ENCODE measurements at regions not wholly inside any gene's neighbourhood (a gene's known extent, or its start where the extent isn't known, plus 50 kb on each side); places are given as distances from the start of the nearest gene placed in this dataset.
A peak's percentile ranks its signal among the peaks of the same experiment; 100 is the strongest.

DNA sequence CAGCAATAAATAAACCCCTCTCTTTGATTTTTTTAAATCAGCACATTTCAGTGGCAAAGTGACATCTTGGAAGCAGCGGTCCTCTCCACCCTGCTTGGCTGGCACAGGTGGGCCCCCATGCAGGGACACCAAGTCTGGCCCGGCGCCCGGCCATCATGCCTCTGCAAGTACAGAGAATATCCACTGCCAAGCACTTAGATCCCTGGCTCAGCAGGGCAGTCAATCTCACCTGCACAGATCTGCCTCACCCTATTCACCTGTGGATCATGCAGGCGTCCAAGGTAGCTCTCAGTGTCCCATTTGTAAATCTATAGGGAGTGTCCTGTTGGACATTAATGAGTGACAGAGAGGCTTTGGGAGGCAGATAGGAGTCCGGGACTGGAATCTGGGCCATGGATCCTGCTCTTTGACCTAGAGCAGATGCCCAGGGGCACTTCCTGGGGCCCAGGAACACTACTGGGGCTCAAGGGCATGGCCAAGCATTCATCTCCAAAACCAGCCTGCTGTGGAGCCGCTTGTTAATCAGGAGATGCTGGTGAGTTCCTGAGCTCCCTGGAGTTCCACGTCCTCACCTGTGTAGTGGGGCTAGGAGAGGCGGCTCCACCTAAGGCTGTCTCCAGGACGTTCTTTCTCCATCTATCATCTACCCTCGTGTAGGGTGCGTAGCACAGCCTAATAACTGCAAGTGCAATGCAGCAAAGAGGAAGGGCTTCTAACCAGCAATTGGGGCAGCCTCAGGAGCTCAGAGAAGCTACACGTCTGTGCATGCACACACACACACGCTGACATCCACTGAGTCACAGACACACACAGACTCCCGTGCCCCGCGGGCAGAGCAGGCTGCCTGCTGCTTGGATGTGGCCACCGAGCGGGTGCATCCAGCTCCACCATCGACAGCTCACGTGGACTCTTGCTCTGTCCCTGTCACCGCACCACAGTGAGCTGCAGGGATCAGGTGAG is 123.6 kb downstream of the OAT start (continued):
- TF ChIP-seq HIC1 (tag by site-specific recombination; IDR thresholded peaks at IDR 0.05): no peak
- TF ChIP-seq PBX3 (CRISPR knock-in tag; IDR thresholded peaks at IDR 0.05): no peak
- TF ChIP-seq ZNF792 (tag by site-specific recombination; IDR thresholded peaks at IDR 0.05): no peak
- no peak for TF ChIP-seq ZNF610 (tag by site-specific recombination; IDR thresholded peaks at IDR 0.05; ENCODE audit: borderline replicate concordance)
- TF ChIP-seq ZBTB48 (tag by site-specific recombination; IDR thresholded peaks at IDR 0.05): no peak
- TF ChIP-seq ZNF488 (tag by site-specific recombination; IDR thresholded peaks at IDR 0.05): no peak
- no peak for TF ChIP-seq ZBTB1 (tag by site-specific recombination; IDR thresholded peaks at IDR 0.05)
- no peak for TF ChIP-seq ZNF19 (tag by site-specific recombination; IDR thresholded peaks at IDR 0.05; ENCODE audit: low read depth)
- no peak for TF ChIP-seq TSHZ1 (tag by site-specific recombination; IDR thresholded peaks at IDR 0.05; ENCODE audit: borderline replicate concordance)

GRCh38 chr10:124293616-124294449 is 124.9 kb downstream of the OAT start:
- Histone ChIP-seq H3K27ac (ENCODE audit: extremely low read depth, low read depth, low read length) (no peak overlapping the region), H3K4me1 (ENCODE audit: control insufficient read depth, insufficient read depth, low read length) (no peaks in the 10 kb centered on the region), H3K9me3 (ENCODE audit: control insufficient read depth, insufficient read depth, low read depth, low read length) (no peaks in the 10 kb centered on the region), H3K36me3 (ENCODE audit: control insufficient read depth in 2 of 2, insufficient read depth in 1 of 2, low read length in 2 of 2) (no peaks in the 10 kb centered on the region), H3K4me3 (ENCODE audit: low read depth, low read length) (no peak overlapping the region)
- ChIA-PET CTCF (no interaction called here), POLR2A (no interaction called here)
- TF ChIP-seq, protein P1, sequence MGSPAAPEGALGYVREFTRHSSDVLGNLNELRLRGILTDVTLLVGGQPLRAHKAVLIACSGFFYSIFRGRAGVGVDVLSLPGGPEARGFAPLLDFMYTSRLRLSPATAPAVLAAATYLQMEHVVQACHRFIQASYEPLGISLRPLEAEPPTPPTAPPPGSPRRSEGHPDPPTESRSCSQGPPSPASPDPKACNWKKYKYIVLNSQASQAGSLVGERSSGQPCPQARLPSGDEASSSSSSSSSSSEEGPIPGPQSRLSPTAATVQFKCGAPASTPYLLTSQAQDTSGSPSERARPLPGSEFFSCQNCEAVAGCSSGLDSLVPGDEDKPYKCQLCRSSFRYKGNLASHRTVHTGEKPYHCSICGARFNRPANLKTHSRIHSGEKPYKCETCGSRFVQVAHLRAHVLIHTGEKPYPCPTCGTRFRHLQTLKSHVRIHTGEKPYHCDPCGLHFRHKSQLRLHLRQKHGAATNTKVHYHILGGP (tag by site-specific recombination; IDR thresholded peaks at IDR 0.05): no peak
- TF ChIP-seq SCRT2 (tag by site-specific recombination; IDR thresholded peaks at IDR 0.05): 0 out of 2 replicates have a peak, but pooled peaks have one; percentile 21

Data from HEK293 (cell line).